Neural cell (in vitro differentiated cells): ENCODE measurements at regions not wholly inside any gene's neighbourhood (a gene's known extent, or its start where the extent isn't known, plus 50 kb on each side); places are given as distances from the start of the nearest gene placed in this dataset.
"Not testable (repeated sequence)": the region's sequence is repeated elsewhere in the genome, so short reads cannot be mapped to it uniquely, and the experiment has no call there.

Experiments
- H2AFZ ChIP-seq: fragments of 200-600, 300-800 bp; sonication (generic), shearing (Covaris generic); 2 replicates; pipeline ENCODE4 v1.6.0; 2014; ENCODE audit warnings: low read depth, mild to moderate bottlenecking, antibody characterized with exemption, low read length, moderate library complexity
- H3F3A ChIP-seq: fragments of 200-600 bp; shearing (Covaris generic); 2 replicates; pipeline ENCODE4 v1.6.1; 2016; ENCODE audit warnings: mild to moderate bottlenecking, moderate library complexity, mixed read lengths, antibody characterized with exemption, low read length; ENCODE audit not compliant: insufficient read depth, poor library complexity, severe bottlenecking
- H3K27ac ChIP-seq: fragments of 200-600, 300-800 bp; sonication (generic), shearing (Covaris generic); 2 replicates; pipeline ENCODE4 v1.5.1; 2014; ENCODE audit warnings: mild to moderate bottlenecking, low read length, moderate library complexity
- H3K27me3 ChIP-seq: fragments of 300-800, 200-600 bp; sonication (generic), shearing (Covaris generic); 2 replicates; pipeline ENCODE4 v1.6.0; 2014; ENCODE audit warnings: mild to moderate bottlenecking, low read depth, low read length, moderate library complexity; ENCODE audit not compliant: insufficient read depth
- H3K36me3 ChIP-seq: fragments of 300-800, 200-600 bp; sonication (generic), shearing (Covaris generic); 2 replicates; pipeline ENCODE4 v1.5.1; 2014; ENCODE audit warnings: mild to moderate bottlenecking, antibody characterized with exemption, low read length, moderate library complexity; ENCODE audit not compliant: insufficient read depth
- H3K4me2 ChIP-seq: fragments of 300-800, 200-600 bp; sonication (generic), shearing (Covaris generic); 2 replicates; pipeline ENCODE4 v1.6.0; 2014; ENCODE audit warnings: mild to moderate bottlenecking, low read length
- H3K4me3 ChIP-seq: fragments of 300-800, 200-600 bp; sonication (generic), shearing (Covaris generic); 2 replicates; pipeline ENCODE4 v1.5.1; 2014; ENCODE audit warnings: mild to moderate bottlenecking, low read length, moderate library complexity
- H3K79me2 ChIP-seq: fragments of 200-600 bp; shearing (Covaris generic); replicated peaks from 2 replicates; pipeline ENCODE4 v1.6.0; 2014; ENCODE audit warnings: mild to moderate bottlenecking, low read length, moderate library complexity; ENCODE audit not compliant: insufficient read depth
- H3K9ac ChIP-seq: fragments of 300-800, 200-600 bp; sonication (generic), shearing (Covaris generic); 2 replicates; pipeline ENCODE4 v1.6.1; 2016; ENCODE audit warnings: mild to moderate bottlenecking, low read length, mixed read lengths
- H3K9me2 ChIP-seq: fragments of 200-600 bp; shearing (Covaris generic); 2 replicates; pipeline ENCODE4 v1.6.1; 2016; ENCODE audit warnings: mild to moderate bottlenecking, low read length, mixed read lengths; ENCODE audit not compliant: insufficient read depth
- H3K9me3 ChIP-seq: fragments of 200-600, 300-800 bp; sonication (generic), shearing (Covaris generic); 2 replicates; pipeline ENCODE4 v1.6.1; 2016; ENCODE audit warnings: mild to moderate bottlenecking, mixed run types, low read length, moderate library complexity, mixed read lengths
- H4K20me1 ChIP-seq: fragments of 200-600 bp; shearing (Covaris generic); 2 replicates; pipeline ENCODE4 v1.6.1; 2016; ENCODE audit warnings: mild to moderate bottlenecking, mixed run types; ENCODE audit not compliant: insufficient read depth
- EP300 ChIP-seq: fragments of 450-650 bp; conservative IDR thresholded peaks from 2 replicates; pipeline ENCODE4 v1.6.1; 2014; ENCODE audit warnings: antibody characterized with exemption, mild to moderate bottlenecking, moderate library complexity; ENCODE audit not compliant: poor library complexity, severe bottlenecking
- EZH2 ChIP-seq: fragments of 200-600, 300-800 bp; shearing (Covaris generic), sonication (generic); IDR thresholded peaks from 2 replicates; pipeline ENCODE4 v1.6.1; 2014; ENCODE audit warnings: antibody characterized with exemption, low read length, borderline replicate concordance, mild to moderate bottlenecking; ENCODE audit not compliant: insufficient read depth, poor library complexity, severe bottlenecking
- MXI1 ChIP-seq: fragments of 450-650 bp; conservative IDR thresholded peaks from 2 replicates; pipeline ENCODE4 v1.6.1; 2014; ENCODE audit warnings: antibody characterized with exemption, mild to moderate bottlenecking; ENCODE audit not compliant: poor library complexity, severe bottlenecking
- POLR2AphosphoS5 ChIP-seq: IDR thresholded peaks from 2 replicates; pipeline ENCODE4 v1.6.1; 2012
- RAD21 ChIP-seq: fragments of 450-650 bp; conservative IDR thresholded peaks from 2 replicates; pipeline ENCODE4 v1.6.1; 2014; ENCODE audit warnings: antibody characterized with exemption, mild to moderate bottlenecking, moderate library complexity
- SMC3 ChIP-seq: fragments of 450-650 bp; conservative IDR thresholded peaks from 2 replicates; pipeline ENCODE4 v1.6.1; 2014; ENCODE audit warnings: antibody characterized with exemption, mild to moderate bottlenecking, moderate library complexity; ENCODE audit not compliant: poor library complexity
- TAF1 ChIP-seq: IDR thresholded peaks from 2 replicates; pipeline ENCODE4 v1.6.1; 2012; ENCODE audit warnings: low read depth
- TF ChIP-seq, protein P1 (sequence below): fragments of 450-650 bp; IDR thresholded peaks from 2 replicates; pipeline ENCODE4 v1.5.1; 2014; ENCODE audit warnings: antibody characterized with exemption, mild to moderate bottlenecking, moderate library complexity; ENCODE audit not compliant: poor library complexity, severe bottlenecking
- TF ChIP-seq, protein P2 (sequence below): IDR thresholded peaks from 2 replicates; pipeline ENCODE4 v1.6.1; 2012; ENCODE audit warnings: borderline replicate concordance

- H3K79me2 ChIP-seq, H3K9me3 ChIP-seq, H2AFZ ChIP-seq, H3K9me2 ChIP-seq, H3K4me3 ChIP-seq, H4K20me1 ChIP-seq, H3K9ac ChIP-seq, H3K27me3 ChIP-seq, H3K27ac ChIP-seq, H3K36me3 ChIP-seq, H3F3A ChIP-seq, H3K4me2 ChIP-seq: not testable (repeated sequence)
Observed at GRCh38 chr4:115194612-115195011, 81.2 kb upstream of the NDST4 start.

DNA sequence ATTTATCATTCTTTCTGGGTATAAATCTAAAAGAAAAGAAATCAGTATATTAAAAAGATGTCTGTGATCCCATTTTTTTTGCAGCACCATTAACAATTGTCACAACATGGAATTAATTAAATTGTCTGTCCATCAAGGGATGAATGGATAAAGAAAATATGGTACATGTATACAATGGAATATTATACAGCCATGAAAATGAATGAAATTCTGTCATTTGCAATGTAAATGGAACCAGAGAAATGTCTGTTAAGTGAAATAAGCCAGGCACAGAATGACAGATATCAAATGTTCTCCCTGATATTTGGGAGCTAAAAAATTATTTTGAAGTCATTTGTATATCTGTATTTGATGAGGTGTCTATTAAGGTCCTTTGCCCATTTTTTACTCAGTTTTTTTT, 77.1 kb upstream of the NDST4 start:
- Histone ChIP-seq H3K27me3 (no peaks in the 10 kb centered on the region), H3K9ac (no peak overlapping the region), H3F3A (no peaks in the 10 kb centered on the region), H3K36me3 (no peaks in the 10 kb centered on the region), H3K4me3 (no peak overlapping the region), H3K9me3 (no peaks in the 10 kb centered on the region), H3K9me2 (no peaks in the 10 kb centered on the region), H3K27ac (no peak overlapping the region), H3K4me2 (no peak overlapping the region), H2AFZ (no peak overlapping the region), H3K79me2 (no peaks in the 10 kb centered on the region), H4K20me1 (no peaks in the 10 kb centered on the region)
- TF ChIP-seq RAD21 (no peak), EZH2 (no peak), SMC3 (no peak), POLR2AphosphoS5 (no peak), TAF1 (no peak), EP300 (no peak), MXI1 (no peak)
- TF ChIP-seq, protein P1, sequence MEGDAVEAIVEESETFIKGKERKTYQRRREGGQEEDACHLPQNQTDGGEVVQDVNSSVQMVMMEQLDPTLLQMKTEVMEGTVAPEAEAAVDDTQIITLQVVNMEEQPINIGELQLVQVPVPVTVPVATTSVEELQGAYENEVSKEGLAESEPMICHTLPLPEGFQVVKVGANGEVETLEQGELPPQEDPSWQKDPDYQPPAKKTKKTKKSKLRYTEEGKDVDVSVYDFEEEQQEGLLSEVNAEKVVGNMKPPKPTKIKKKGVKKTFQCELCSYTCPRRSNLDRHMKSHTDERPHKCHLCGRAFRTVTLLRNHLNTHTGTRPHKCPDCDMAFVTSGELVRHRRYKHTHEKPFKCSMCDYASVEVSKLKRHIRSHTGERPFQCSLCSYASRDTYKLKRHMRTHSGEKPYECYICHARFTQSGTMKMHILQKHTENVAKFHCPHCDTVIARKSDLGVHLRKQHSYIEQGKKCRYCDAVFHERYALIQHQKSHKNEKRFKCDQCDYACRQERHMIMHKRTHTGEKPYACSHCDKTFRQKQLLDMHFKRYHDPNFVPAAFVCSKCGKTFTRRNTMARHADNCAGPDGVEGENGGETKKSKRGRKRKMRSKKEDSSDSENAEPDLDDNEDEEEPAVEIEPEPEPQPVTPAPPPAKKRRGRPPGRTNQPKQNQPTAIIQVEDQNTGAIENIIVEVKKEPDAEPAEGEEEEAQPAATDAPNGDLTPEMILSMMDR, result no peak
- TF ChIP-seq, protein P2, sequence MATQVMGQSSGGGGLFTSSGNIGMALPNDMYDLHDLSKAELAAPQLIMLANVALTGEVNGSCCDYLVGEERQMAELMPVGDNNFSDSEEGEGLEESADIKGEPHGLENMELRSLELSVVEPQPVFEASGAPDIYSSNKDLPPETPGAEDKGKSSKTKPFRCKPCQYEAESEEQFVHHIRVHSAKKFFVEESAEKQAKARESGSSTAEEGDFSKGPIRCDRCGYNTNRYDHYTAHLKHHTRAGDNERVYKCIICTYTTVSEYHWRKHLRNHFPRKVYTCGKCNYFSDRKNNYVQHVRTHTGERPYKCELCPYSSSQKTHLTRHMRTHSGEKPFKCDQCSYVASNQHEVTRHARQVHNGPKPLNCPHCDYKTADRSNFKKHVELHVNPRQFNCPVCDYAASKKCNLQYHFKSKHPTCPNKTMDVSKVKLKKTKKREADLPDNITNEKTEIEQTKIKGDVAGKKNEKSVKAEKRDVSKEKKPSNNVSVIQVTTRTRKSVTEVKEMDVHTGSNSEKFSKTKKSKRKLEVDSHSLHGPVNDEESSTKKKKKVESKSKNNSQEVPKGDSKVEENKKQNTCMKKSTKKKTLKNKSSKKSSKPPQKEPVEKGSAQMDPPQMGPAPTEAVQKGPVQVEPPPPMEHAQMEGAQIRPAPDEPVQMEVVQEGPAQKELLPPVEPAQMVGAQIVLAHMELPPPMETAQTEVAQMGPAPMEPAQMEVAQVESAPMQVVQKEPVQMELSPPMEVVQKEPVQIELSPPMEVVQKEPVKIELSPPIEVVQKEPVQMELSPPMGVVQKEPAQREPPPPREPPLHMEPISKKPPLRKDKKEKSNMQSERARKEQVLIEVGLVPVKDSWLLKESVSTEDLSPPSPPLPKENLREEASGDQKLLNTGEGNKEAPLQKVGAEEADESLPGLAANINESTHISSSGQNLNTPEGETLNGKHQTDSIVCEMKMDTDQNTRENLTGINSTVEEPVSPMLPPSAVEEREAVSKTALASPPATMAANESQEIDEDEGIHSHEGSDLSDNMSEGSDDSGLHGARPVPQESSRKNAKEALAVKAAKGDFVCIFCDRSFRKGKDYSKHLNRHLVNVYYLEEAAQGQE, result no peak

DNA sequence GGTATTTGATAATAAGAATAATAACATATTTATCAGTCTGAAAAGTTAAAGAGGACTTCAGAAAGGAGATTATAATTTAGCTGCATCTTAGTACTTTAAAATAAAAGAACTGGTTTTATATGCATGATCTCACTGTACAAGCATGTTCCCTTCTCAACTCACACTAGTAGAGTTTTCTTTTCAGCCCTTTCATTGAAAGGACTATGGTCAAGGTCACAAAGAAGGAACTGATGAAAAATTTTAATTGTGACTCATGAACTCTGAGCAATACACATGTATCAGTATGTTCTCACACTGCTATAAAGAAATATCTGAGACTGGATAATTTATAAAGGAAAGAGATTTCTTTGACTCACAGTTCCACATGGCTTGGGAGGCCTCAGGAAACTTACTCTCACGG, 73.7 kb upstream of the NDST4 start:
- Histone ChIP-seq H3K9me2 (no peaks in the 10 kb centered on the region), H3K4me3 (no peak overlapping the region), H3K27ac (no peak overlapping the region), H3F3A (no peaks in the 10 kb centered on the region), H3K9me3 (no peaks in the 10 kb centered on the region), H4K20me1 (no peaks in the 10 kb centered on the region), H3K9ac (no peak overlapping the region), H3K4me2 (no peak overlapping the region), H3K36me3 (no peaks in the 10 kb centered on the region), H3K79me2 (no peaks in the 10 kb centered on the region), H3K27me3 (no peaks in the 10 kb centered on the region), H2AFZ (no peak overlapping the region)
- no peak for TF ChIP-seq EZH2

GRCh38 chr4:115179438-115180062, 66.1 kb upstream of the NDST4 start:
- not testable (repeated sequence) for H3K9me3 ChIP-seq, H3K27ac ChIP-seq, H2AFZ ChIP-seq, H3K79me2 ChIP-seq, H3K36me3 ChIP-seq, H3K9me2 ChIP-seq, H3K27me3 ChIP-seq, H3K4me3 ChIP-seq, H4K20me1 ChIP-seq, H3K4me2 ChIP-seq, H3K9ac ChIP-seq, H3F3A ChIP-seq

DNA sequence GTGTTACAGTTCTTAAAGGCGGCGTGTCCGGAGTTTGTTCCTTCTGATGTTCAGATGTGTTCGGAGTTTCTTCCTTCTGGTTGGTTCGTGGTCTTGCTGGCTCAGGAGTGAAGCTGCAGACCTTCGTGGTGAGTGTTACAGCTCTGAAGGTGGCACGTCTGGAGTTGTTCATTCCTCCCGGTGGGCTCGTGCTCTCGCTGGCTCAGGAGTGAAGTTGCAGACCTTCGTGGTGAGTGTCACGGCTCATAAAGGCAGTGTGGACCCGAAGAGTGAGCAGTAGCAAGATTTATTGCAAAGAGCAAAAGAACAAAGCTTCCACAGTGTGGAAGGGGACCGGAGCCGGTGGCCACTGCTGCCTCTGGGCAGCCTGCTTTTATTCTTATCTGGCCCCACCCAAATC, 65.3 kb upstream of the NDST4 start:
- not testable (repeated sequence) for H4K20me1 ChIP-seq, H3K27ac ChIP-seq, H3K4me3 ChIP-seq, H3K27me3 ChIP-seq, H3K4me2 ChIP-seq, H2AFZ ChIP-seq, H3K9ac ChIP-seq, H3K9me2 ChIP-seq, H3F3A ChIP-seq, H3K36me3 ChIP-seq, H3K9me3 ChIP-seq, H3K79me2 ChIP-seq
